Suprapubic skin (tissue), 4 donors: ENCODE measurements at regions not wholly inside any gene's neighbourhood (a gene's known extent, or its start where the extent isn't known, plus 50 kb on each side); places are given as distances from the start of the nearest gene placed in this dataset.
"Not testable (repeated sequence)": the region's sequence is repeated elsewhere in the genome, so short reads cannot be mapped to it uniquely, and the experiment has no call there.

Experiments
- DNase-seq, 2 donors: peaks; one replicate each; pipeline ENCODE4 v3.0.0-alpha.2; 2019; ENCODE audit warnings: low spot score in 2 of 2
- H3K27ac ChIP-seq: fragments of 200-600 bp; sonication (generic); one replicate; pipeline ENCODE4 v1.5.1; 2019
- H3K27me3 ChIP-seq: fragments of 200-600 bp; sonication (generic); one replicate; pipeline ENCODE4 v1.5.1; 2019
- H3K36me3 ChIP-seq: fragments of 200-600 bp; sonication (generic); one replicate; pipeline ENCODE4 v1.5.1; 2019
- H3K4me1 ChIP-seq: fragments of 200-600 bp; sonication (generic); one replicate; pipeline ENCODE4 v1.5.1; 2019
- H3K4me3 ChIP-seq: fragments of 200-600 bp; sonication (generic); one replicate; pipeline ENCODE4 v1.5.1; 2019; ENCODE audit warnings: mild to moderate bottlenecking
- H3K9me3 ChIP-seq: fragments of 200-600 bp; sonication (generic); one replicate; pipeline ENCODE4 v1.5.1; 2019
- CTCF ChIP-seq, 2 donors: fragments of 200-600 bp in 1 of 2; fragments of 450-650 bp in 1 of 2; sonication (generic) in 1 of 2; IDR thresholded peaks; one replicate each; pipeline ENCODE4 v1.5.1; 2016 to 2019; ENCODE audit warnings: antibody characterized with exemption in 2 of 2, mild to moderate bottlenecking in 1 of 2, moderate library complexity in 1 of 2
- EP300 ChIP-seq: sonication (generic); formaldehyde crosslinking; IDR thresholded peaks from one replicate; pipeline ENCODE4 v1.6.1; 2017; ENCODE audit warnings: antibody characterized with exemption
- POLR2A ChIP-seq, 2 donors: fragments of 450-650 bp; IDR thresholded peaks; one replicate each; pipeline ENCODE4 v1.6.1; 2017; ENCODE audit warnings: antibody characterized with exemption in 2 of 2, mild to moderate bottlenecking in 2 of 2, moderate library complexity in 2 of 2
- POLR2AphosphoS5 ChIP-seq, 3 donors: sonication (generic); formaldehyde crosslinking; IDR thresholded peaks; one replicate each; pipeline ENCODE4 v1.6.1; 2017; ENCODE audit warnings: antibody characterized with exemption in 3 of 3
- WGBS: methylation state at CpG from one replicate; pipeline ENCODE4 v1.1.5; 2018; 5-methylcytosine and 5-hydroxymethylcytosine counted together

- TF ChIP-seq POLR2AphosphoS5 (IDR thresholded peaks at IDR 0.05) (no peak), POLR2A (IDR thresholded peaks at IDR 0.05) (no peak), CTCF (IDR thresholded peaks at IDR 0.05) (no peak), EP300 (no peak)
- no peak for DNase-seq
Measured at GRCh38 chr10:55803055-55803454, 558.0 kb downstream of the ZWINT start.

GRCh38 chr10:55801353-55801661 is 559.8 kb downstream of the ZWINT start:
- H3K4me1 ChIP-seq = no peaks in the 10 kb centered on the region
- no peak overlapping the region for H3K4me3 ChIP-seq
- H3K9me3 ChIP-seq = no peaks in the 10 kb centered on the region
- H3K27me3 ChIP-seq = no peaks in the 10 kb centered on the region
- TF ChIP-seq CTCF (IDR thresholded peaks at IDR 0.05) (no peak), POLR2A (IDR thresholded peaks at IDR 0.05) (no peak), EP300 (no peak)
- WGBS = 79% methylated on average over 2 of the region's 2 CpGs
- H3K27ac ChIP-seq = no peak overlapping the region
- no peaks in the 10 kb centered on the region for H3K36me3 ChIP-seq
- DNase-seq = no peak

More at GRCh38 chr10:55803055-55803454, 558.0 kb downstream of the ZWINT start:
- Histone ChIP-seq H3K9me3 (no peaks in the 10 kb centered on the region), H3K27me3 (no peaks in the 10 kb centered on the region), H3K36me3 (no peaks in the 10 kb centered on the region), H3K4me3 (no peak overlapping the region), H3K27ac (no peak overlapping the region), H3K4me1 (no peaks in the 10 kb centered on the region)

GRCh38 chr10:55800602-55801352 is 560.3 kb downstream of the ZWINT start:
- H3K27ac ChIP-seq = no peak overlapping the region
- H3K27me3 ChIP-seq = no peaks in the 10 kb centered on the region
- H3K9me3 ChIP-seq = no peaks in the 10 kb centered on the region
- TF ChIP-seq POLR2AphosphoS5 (IDR thresholded peaks at IDR 0.05) (no peak), CTCF (IDR thresholded peaks at IDR 0.05) (no peak), EP300 (no peak), POLR2A (IDR thresholded peaks at IDR 0.05) (no peak)
- no peak overlapping the region for H3K4me3 ChIP-seq
- WGBS = 81% methylated on average over 3 of the region's 3 CpGs
- no peaks in the 10 kb centered on the region for H3K36me3 ChIP-seq
- DNase-seq = no peak
- no peaks in the 10 kb centered on the region for H3K4me1 ChIP-seq

GRCh38 chr10:55793024-55793423 is 568.0 kb downstream of the ZWINT start:
- DNase-seq = no peak
- Histone ChIP-seq H3K27ac (no peak overlapping the region), H3K4me1 (no peaks in the 10 kb centered on the region), H3K4me3 (no peak overlapping the region), H3K27me3 (no peaks in the 10 kb centered on the region), H3K9me3 (no peaks in the 10 kb centered on the region), H3K36me3 (no peaks in the 10 kb centered on the region)
- TF ChIP-seq POLR2AphosphoS5 (IDR thresholded peaks at IDR 0.05) = no peak
- TF ChIP-seq POLR2A (IDR thresholded peaks at IDR 0.05) = no peak
- 71% methylated on average over 3 of the region's 3 CpGs for WGBS

- not testable (repeated sequence) for H3K9me3 ChIP-seq, H3K4me3 ChIP-seq, H3K27ac ChIP-seq, H3K27me3 ChIP-seq, H3K4me1 ChIP-seq, H3K36me3 ChIP-seq, DNase-seq
- 64% methylated on average over 1 of the region's 1 CpG for WGBS
Measured at GRCh38 chr10:55790276-55790675, 570.8 kb downstream of the ZWINT start.

- no peaks in the 10 kb centered on the region for H3K27me3 ChIP-seq
- no peaks in the 10 kb centered on the region for H3K4me1 ChIP-seq
- H3K36me3 ChIP-seq = no peaks in the 10 kb centered on the region
- H3K9me3 ChIP-seq = peaks cover 5% of the 10 kb centered on the region
- H3K27ac ChIP-seq = no peak overlapping the region
- 81% methylated on average over 3 of the region's 3 CpGs for WGBS
- no peak for DNase-seq
- no peak overlapping the region for H3K4me3 ChIP-seq
- TF ChIP-seq CTCF (IDR thresholded peaks at IDR 0.05) (no peak), POLR2AphosphoS5 (IDR thresholded peaks at IDR 0.05) (no peak), POLR2A (IDR thresholded peaks at IDR 0.05) (no peak), EP300 (no peak)
Measured at GRCh38 chr10:55786461-55787050, 574.5 kb downstream of the ZWINT start.
